Nephron progenitor cell (in vitro differentiated cells): ENCODE measurements at regions not wholly inside any gene's neighbourhood (a gene's known extent, or its start where the extent isn't known, plus 50 kb on each side); places are given as distances from the start of the nearest gene placed in this dataset.

Experiments
- DNase-seq: peaks from one replicate; pipeline ENCODE4 v3.0.0; 2021
- H3K27ac Mint-ChIP-seq: 2 replicates; pipeline ENCODE4 v1.8.0; 2021; ENCODE audit warnings: mild to moderate bottlenecking, moderate library complexity, mixed read lengths
- H3K27me3 Mint-ChIP-seq: 2 replicates; pipeline ENCODE4 v1.8.0; 2021; ENCODE audit warnings: mild to moderate bottlenecking, low read depth, mixed read lengths; ENCODE audit not compliant: poor library complexity
- H3K36me3 Mint-ChIP-seq: 2 replicates; pipeline ENCODE4 v1.8.0; 2021; ENCODE audit warnings: low read depth, mixed read lengths
- H3K4me1 Mint-ChIP-seq: 2 replicates; pipeline ENCODE4 v1.8.0; 2021; ENCODE audit warnings: mixed read lengths
- H3K4me3 Mint-ChIP-seq: 2 replicates; pipeline ENCODE4 v1.8.0; 2021; ENCODE audit warnings: mild to moderate bottlenecking, moderate library complexity, mixed read lengths
- H3K9me3 Mint-ChIP-seq: 2 replicates; pipeline ENCODE4 v1.8.0; 2021; ENCODE audit warnings: mild to moderate bottlenecking, moderate library complexity, mixed read lengths
- TF ChIP-seq, protein P1 (sequence below): fragments of 200-600 bp; sonication (generic); IDR thresholded peaks from 2 replicates; pipeline ENCODE4 v1.5.0; 2021; ENCODE audit warnings: antibody characterized with exemption

DNA sequence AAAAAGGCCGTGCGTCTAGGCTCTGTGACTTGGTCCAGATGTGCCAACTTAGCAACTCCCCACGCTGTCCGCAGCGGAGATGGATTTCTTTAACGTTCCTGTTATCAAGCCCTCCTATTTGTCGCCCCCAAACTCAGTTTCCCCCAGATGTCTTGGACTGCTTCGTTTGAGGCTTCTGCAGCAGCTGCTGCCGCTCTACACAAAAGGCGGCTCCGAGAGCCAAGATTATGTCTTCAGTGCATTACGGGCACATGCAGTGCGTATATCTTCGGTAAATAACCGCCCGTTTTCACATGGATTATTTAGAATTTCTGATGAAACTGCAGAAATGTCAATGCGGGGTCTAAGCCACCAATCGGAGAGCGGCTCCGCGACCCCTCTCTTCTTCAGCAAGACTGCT lies 240.6 kb upstream of the ZFHX3 start:
- peak overlapping the region; percentile 24 for H3K4me3 Mint-ChIP-seq
- H3K36me3 Mint-ChIP-seq, result no peaks in the 10 kb centered on the region
- H3K27me3 Mint-ChIP-seq, result peaks cover 28% of the 10 kb centered on the region
- H3K9me3 Mint-ChIP-seq, result peaks cover 4% of the 10 kb centered on the region
- H3K27ac Mint-ChIP-seq, result no peak overlapping the region
- no peaks in the 10 kb centered on the region for H3K4me1 Mint-ChIP-seq
- DNase-seq, result no peak
- TF ChIP-seq, protein P1, sequence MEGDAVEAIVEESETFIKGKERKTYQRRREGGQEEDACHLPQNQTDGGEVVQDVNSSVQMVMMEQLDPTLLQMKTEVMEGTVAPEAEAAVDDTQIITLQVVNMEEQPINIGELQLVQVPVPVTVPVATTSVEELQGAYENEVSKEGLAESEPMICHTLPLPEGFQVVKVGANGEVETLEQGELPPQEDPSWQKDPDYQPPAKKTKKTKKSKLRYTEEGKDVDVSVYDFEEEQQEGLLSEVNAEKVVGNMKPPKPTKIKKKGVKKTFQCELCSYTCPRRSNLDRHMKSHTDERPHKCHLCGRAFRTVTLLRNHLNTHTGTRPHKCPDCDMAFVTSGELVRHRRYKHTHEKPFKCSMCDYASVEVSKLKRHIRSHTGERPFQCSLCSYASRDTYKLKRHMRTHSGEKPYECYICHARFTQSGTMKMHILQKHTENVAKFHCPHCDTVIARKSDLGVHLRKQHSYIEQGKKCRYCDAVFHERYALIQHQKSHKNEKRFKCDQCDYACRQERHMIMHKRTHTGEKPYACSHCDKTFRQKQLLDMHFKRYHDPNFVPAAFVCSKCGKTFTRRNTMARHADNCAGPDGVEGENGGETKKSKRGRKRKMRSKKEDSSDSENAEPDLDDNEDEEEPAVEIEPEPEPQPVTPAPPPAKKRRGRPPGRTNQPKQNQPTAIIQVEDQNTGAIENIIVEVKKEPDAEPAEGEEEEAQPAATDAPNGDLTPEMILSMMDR, result no peak

DNA sequence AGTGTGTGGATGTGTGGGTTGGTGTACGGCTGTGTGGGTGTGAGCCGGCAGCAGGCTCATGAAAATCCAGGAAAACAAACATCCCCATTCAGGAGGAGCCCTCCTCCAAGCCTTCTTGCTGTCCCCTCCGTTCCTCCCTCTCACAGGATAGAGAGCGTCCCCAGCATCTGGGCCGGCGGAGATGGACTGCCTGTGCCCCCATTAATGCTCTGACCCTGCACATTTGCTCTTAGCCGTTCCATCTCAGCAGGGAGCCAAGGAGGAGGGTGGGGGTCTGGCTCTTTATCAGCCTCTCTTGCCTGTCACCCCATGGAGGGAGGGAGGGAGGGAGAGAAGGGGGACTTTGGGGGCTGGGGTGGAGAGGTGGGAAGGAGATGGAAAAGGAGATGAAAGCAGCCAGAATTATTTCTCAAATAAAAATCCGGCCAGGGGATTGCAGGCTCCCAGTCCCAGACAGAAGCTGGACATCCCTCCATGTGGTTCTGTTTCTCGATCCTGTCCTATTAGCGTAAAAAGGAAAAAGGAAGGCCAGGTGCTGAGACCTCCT lies 240.0 kb upstream of the ZFHX3 start:
- no peaks in the 10 kb centered on the region for H3K36me3 Mint-ChIP-seq
- no peak overlapping the region for H3K27ac Mint-ChIP-seq
- DNase-seq, result peak; percentile 40
- H3K27me3 Mint-ChIP-seq, result peaks cover 22% of the 10 kb centered on the region
- no peaks in the 10 kb centered on the region for H3K4me1 Mint-ChIP-seq
- peaks cover 4% of the 10 kb centered on the region for H3K9me3 Mint-ChIP-seq
- TF ChIP-seq, protein P1, result no peak
- peak overlapping the region; percentile 24 for H3K4me3 Mint-ChIP-seq

DNA sequence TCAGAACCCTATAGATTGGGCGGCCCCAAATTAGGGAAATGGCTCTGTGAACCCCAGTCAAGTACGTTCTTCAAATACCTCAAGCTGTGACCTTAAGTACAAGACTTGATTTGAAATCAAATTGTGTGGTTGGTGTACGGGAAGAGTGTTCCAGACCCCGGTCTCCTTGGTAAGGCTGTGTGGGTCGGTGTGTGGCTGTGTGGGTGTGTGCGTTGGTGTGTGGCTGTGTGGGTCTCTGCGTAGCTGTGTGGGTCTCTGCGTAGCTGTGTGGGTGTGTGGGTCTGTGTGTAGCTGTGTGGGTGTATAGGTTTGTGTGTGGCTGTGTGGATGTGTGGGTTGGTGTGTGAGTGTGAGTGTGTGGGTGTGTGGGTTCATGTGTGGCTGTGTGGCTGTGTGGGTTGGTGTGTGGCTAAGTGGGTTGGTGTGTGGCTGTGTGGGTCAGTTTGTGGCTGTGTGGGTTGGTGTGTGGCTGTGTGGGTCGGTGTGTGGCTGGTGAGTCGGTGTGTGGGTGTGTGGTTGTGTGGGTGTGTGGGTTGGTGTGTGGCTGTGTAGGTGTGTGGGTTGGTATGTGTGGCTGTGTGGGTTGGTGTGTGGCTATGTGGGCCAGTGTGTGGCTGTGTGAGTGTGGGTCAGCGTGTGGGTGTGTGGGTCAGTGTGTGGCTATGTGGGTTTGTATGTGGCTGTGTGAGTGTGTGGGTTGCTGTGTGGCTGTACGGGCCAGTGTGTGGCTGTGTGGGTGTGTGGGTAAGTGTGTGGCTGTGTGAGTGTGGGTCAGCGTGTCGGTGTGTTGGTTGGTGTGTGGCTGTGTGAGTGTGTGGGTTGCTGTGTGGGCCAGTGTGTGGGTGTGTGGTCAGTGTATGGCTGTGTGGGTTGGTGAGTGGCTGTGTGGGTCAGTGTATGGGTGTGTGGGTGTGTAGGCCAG lies 238.7 kb upstream of the ZFHX3 start:
- Mint-ChIP-seq H3K27ac (no peak overlapping the region), H3K4me1 (no peaks in the 10 kb centered on the region), H3K27me3 (peaks cover 14% of the 10 kb centered on the region), H3K9me3 (peaks cover 4% of the 10 kb centered on the region), H3K4me3 (no peak overlapping the region), H3K36me3 (no peaks in the 10 kb centered on the region)
- no peak for DNase-seq
- TF ChIP-seq, protein P1, result no peak

DNA sequence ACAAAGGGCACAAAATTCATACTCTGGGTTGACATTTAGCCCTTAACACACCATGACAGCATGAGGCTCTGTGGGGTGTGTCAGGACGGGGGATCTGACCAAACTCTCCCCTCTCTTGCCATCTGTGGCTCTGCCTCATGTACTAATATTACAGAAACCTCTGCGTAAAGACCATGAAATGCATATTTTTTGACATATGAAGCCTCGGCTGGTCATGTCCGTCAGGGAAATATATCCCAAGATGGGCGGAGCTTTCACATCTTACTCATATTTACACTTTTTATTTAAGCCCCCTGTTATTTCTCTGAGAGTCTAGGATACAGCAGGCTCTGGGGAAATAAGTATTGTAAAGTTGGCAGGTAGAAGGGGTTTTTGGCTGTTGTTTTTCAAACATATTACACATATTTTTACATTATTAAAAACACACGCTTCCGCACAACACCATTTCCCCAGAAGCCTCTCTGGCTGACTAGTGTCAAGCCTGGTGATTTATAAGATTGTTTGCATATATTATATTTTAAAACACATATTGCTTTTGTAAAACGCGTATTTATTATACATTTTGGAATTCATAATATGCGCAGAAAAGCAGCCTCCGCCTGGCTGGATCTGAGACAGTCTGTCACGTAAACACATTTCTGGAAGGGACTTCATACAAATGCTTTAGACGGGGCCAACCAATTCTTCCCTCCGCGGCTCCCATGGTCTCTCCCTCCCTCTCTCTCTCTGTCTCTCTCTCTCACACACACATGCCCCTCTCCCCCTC lies 237.7 kb upstream of the ZFHX3 start:
- DNase-seq, result no peak
- Mint-ChIP-seq H3K27ac (no peak overlapping the region), H3K36me3 (no peaks in the 10 kb centered on the region), H3K27me3 (peaks cover 17% of the 10 kb centered on the region), H3K4me1 (no peaks in the 10 kb centered on the region), H3K4me3 (no peak overlapping the region), H3K9me3 (peaks cover 4% of the 10 kb centered on the region)
- TF ChIP-seq, protein P1, result no peak

DNA sequence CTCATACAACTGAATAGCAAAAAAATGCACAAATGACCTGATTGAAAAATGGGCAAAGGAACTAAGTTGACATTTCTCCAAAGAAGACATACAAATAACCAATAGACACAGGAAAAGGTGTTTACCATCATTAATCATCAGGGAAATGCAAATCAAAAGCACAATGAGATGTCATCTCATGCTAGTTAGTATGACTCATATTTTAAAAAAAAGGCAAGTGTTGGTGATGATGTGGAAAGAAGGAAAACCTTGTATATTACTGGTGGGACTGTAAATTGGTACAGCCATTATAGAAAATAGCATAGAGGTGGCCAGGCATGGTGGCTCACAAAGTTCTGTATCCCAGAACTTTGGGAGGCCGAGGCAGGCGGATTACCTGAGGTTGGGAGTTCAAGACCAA lies 232.5 kb upstream of the ZFHX3 start:
- Mint-ChIP-seq H3K36me3 (no peaks in the 10 kb centered on the region), H3K27me3 (peaks cover 16% of the 10 kb centered on the region), H3K27ac (no peak overlapping the region), H3K4me3 (no peak overlapping the region), H3K9me3 (peaks cover 14% of the 10 kb centered on the region), H3K4me1 (no peaks in the 10 kb centered on the region)
- no peak for DNase-seq
- TF ChIP-seq, protein P1, result no peak
